Nephron (organoid): ENCODE measurements at regions not wholly inside any gene's neighbourhood (a gene's known extent, or its start where the extent isn't known, plus 50 kb on each side); places are given as distances from the start of the nearest gene placed in this dataset.

Experiments
- H3K27ac Mint-ChIP-seq, 3 experiments: 2 replicates each; pipeline ENCODE4 v1.8.0; 2020; ENCODE audit warnings: mixed read lengths in 3 of 3, mild to moderate bottlenecking in 2 of 3, moderate library complexity in 1 of 3
- H3K27me3 Mint-ChIP-seq: 2 replicates; pipeline ENCODE4 v1.8.0; 2021; ENCODE audit warnings: low read depth, mild to moderate bottlenecking, moderate library complexity, mixed read lengths
- H3K36me3 Mint-ChIP-seq: 2 replicates; pipeline ENCODE4 v1.8.0; 2020; ENCODE audit warnings: low read depth, mixed read lengths
- H3K4me1 Mint-ChIP-seq: 2 replicates; pipeline ENCODE4 v1.8.0; 2020; ENCODE audit warnings: mixed read lengths
- H3K4me3 Mint-ChIP-seq, 3 experiments: 2 replicates each; pipeline ENCODE4 v1.8.0; 2020; ENCODE audit warnings: mild to moderate bottlenecking in 3 of 3, mixed read lengths in 3 of 3, moderate library complexity in 2 of 3
- H3K9me3 Mint-ChIP-seq: 2 replicates; pipeline ENCODE4 v1.8.0; 2020; ENCODE audit warnings: mixed read lengths
- TF ChIP-seq, protein P1 (sequence below), 3 experiments: fragments of 200-600 bp; sonication (generic); IDR thresholded peaks; one replicate each; pipeline ENCODE4 v1.5.0; 2021; ENCODE audit warnings: antibody characterized with exemption in 3 of 3; ENCODE audit not compliant: unreplicated experiment in 3 of 3

DNA sequence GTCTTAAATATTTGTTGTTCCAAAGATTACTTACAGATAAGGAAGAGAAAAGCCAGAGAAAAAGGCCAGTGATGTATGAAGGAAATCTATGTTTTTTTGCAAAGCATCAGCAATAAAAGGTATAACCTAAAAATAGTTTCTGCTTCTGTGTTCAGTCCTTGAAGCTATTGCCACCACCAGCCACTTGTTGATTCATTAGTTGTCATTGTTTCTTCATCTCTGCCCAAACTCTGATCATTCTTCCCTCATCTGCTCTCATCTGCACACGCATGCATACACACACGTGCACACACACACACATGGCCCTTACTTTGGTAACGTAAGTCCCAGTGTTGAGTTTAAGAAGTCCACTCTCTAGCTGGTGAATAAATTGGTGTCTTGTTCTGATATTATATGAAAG lies 540.7 kb downstream of the GATA3 start:
- Mint-ChIP-seq H3K27ac (no peak overlapping the region), H3K36me3 (no peaks in the 10 kb centered on the region), H3K9me3 (no peaks in the 10 kb centered on the region), H3K27me3 (peaks cover 6% of the 10 kb centered on the region), H3K4me1 (no peaks in the 10 kb centered on the region), H3K4me3 (no peak overlapping the region)
- TF ChIP-seq, protein P1, sequence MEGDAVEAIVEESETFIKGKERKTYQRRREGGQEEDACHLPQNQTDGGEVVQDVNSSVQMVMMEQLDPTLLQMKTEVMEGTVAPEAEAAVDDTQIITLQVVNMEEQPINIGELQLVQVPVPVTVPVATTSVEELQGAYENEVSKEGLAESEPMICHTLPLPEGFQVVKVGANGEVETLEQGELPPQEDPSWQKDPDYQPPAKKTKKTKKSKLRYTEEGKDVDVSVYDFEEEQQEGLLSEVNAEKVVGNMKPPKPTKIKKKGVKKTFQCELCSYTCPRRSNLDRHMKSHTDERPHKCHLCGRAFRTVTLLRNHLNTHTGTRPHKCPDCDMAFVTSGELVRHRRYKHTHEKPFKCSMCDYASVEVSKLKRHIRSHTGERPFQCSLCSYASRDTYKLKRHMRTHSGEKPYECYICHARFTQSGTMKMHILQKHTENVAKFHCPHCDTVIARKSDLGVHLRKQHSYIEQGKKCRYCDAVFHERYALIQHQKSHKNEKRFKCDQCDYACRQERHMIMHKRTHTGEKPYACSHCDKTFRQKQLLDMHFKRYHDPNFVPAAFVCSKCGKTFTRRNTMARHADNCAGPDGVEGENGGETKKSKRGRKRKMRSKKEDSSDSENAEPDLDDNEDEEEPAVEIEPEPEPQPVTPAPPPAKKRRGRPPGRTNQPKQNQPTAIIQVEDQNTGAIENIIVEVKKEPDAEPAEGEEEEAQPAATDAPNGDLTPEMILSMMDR (IDR thresholded peaks at IDR 0.05; ENCODE audit: unreplicated experiment in 3 of 3): no peak

DNA sequence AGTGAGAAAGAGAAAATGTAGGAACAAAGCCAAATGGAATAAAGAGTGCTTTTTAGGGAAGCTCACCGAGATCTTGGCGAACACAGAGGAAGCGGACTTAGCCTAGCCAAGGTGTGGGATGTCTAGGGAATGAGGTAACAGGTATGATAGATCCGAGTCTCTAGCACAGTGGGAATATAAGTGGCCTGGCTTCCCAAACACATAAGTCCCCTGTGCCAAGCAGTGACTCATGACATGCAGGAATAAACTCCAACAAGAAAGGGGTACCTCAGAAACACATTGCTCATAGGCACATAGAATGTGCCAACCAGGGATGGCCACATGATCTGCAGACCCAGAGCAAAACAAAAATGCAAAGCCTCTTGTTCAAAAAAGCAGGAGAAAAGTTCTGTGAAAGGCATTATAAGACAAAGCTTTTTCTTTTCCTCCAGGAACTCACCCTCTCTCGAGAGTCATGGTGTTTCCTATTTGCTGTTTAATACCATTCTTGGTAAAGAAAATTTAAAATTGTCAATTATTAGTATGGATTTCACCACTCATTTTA lies 542.5 kb downstream of the GATA3 start:
- TF ChIP-seq, protein P1 (IDR thresholded peaks at IDR 0.05; ENCODE audit: unreplicated experiment in 3 of 3): no peak
- H3K4me3 Mint-ChIP-seq: no peak overlapping the region
- no peaks in the 10 kb centered on the region for H3K9me3 Mint-ChIP-seq
- no peaks in the 10 kb centered on the region for H3K36me3 Mint-ChIP-seq
- H3K27me3 Mint-ChIP-seq: no peaks in the 10 kb centered on the region
- no peak overlapping the region for H3K27ac Mint-ChIP-seq
- H3K4me1 Mint-ChIP-seq: no peaks in the 10 kb centered on the region

DNA sequence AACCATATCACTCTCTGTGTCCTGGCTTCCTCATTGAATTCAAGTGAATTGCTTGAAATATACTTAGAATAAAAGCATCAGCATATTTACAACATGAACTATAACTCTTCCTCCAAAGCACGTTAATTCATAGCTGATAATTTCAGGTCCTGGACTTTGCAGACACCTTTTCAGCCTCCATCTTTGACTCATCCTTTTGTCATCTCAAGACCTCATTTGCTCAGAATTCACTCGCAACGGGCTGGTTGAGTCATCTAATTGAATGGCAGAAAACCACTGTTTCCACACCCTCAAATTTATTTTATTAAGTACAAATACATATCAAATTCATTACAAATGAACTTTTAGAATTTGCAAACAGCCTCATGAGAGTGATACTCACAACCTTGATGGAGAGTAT lies 545.7 kb downstream of the GATA3 start:
- Mint-ChIP-seq H3K27ac (no peak overlapping the region), H3K4me1 (no peaks in the 10 kb centered on the region), H3K9me3 (peaks cover 12% of the 10 kb centered on the region), H3K36me3 (peaks cover 4% of the 10 kb centered on the region), H3K4me3 (no peak overlapping the region), H3K27me3 (no peaks in the 10 kb centered on the region)
- TF ChIP-seq, protein P1 (IDR thresholded peaks at IDR 0.05; ENCODE audit: unreplicated experiment in 3 of 3): no peak

DNA sequence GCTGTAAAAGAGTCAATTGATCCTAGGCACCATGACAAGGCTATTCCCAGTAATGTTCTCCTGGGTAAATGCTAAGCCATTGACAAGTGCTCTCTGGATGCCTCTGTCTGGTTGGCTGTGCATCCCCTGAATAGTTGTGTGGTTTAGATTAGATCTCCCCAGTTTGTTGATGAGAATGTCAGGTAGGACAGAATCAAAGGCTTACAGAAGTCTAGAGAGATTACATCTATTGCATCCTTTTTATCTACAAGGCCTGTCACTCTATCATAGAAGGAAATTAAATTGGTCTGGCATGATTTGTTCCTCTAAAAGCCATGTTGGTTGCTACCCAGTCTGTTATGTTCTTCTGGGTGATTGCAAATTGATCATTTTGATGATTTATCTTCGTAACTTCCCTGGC lies 548.3 kb downstream of the GATA3 start:
- H3K9me3 Mint-ChIP-seq: peaks cover 33% of the 10 kb centered on the region
- H3K4me3 Mint-ChIP-seq: no peak overlapping the region
- H3K36me3 Mint-ChIP-seq: peaks cover 10% of the 10 kb centered on the region
- TF ChIP-seq, protein P1 (IDR thresholded peaks at IDR 0.05; ENCODE audit: unreplicated experiment in 3 of 3): no peak
- no peaks in the 10 kb centered on the region for H3K27me3 Mint-ChIP-seq
- no peaks in the 10 kb centered on the region for H3K4me1 Mint-ChIP-seq
- H3K27ac Mint-ChIP-seq: no peak overlapping the region

DNA sequence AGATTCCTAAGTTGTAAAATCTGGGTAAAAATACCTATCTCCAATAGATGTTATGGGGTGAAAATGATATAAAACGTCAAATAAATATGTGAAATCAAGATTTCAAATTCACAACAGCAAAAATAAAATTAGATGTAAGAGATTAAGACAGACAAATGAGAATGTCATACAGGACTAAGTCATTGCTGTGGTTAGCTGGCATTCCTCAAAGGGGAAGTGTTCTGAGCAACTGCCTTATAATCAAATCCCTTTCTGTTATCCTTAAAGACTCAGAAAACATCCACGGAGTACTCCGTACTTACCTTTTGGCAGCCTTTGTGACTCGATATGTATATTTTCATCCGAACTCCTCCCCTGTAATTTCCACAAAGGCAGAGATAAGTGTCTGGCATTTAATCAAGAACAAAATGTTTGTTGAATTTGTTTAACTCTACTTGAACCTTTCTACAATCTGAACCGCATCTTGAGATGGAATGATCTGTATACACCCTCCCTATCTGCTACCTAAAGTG lies 559.6 kb downstream of the GATA3 start:
- H3K27me3 Mint-ChIP-seq: no peaks in the 10 kb centered on the region
- TF ChIP-seq, protein P1 (IDR thresholded peaks at IDR 0.05; ENCODE audit: unreplicated experiment in 3 of 3): no peak
- H3K36me3 Mint-ChIP-seq: no peaks in the 10 kb centered on the region
- H3K9me3 Mint-ChIP-seq: peaks cover 9% of the 10 kb centered on the region
- H3K27ac Mint-ChIP-seq: no peak overlapping the region
- H3K4me3 Mint-ChIP-seq: no peak overlapping the region
- no peaks in the 10 kb centered on the region for H3K4me1 Mint-ChIP-seq

DNA sequence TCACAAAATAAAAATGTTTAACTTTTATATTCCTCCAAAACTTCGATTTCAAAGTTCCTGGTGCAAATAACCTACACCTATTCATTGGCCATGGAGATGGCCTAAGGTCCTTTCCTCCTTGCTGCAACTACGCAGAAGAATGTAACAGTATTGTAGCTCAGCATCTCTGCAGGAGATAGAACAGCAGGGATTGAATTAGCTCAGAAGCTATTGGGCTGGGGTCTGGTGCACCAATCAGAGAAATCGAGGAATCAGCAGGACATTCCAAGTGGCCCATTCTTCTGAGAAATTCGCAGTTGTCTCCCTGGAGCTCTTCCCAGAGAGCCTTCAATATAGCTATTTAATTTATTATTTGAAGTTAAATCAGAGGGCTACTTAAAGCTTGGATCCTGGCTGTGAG lies 560.6 kb downstream of the GATA3 start:
- Mint-ChIP-seq H3K9me3 (peaks cover 9% of the 10 kb centered on the region), H3K4me3 (no peak overlapping the region), H3K4me1 (no peaks in the 10 kb centered on the region), H3K27ac (no peak overlapping the region), H3K36me3 (no peaks in the 10 kb centered on the region), H3K27me3 (no peaks in the 10 kb centered on the region)
- TF ChIP-seq, protein P1 (IDR thresholded peaks at IDR 0.05; ENCODE audit: unreplicated experiment in 3 of 3): no peak
